WERI-Rb-1 (cell line): ENCODE measurements at regions not wholly inside any gene's neighbourhood (a gene's known extent, or its start where the extent isn't known, plus 50 kb on each side); places are given as distances from the start of the nearest gene placed in this dataset.

Source experiments
- DNase-seq: peaks from one replicate; pipeline ENCODE4 v3.0.0-alpha.2; 2020
- H3K27ac ChIP-seq: fragments of 250-450 bp; sonication (Bioruptor Pico); 2 replicates; pipeline ENCODE4 v1.5.1; 2020; ENCODE audit warnings: mild to moderate bottlenecking, moderate library complexity
- H3K27me3 ChIP-seq: fragments of 250-450 bp; sonication (Bioruptor Pico); 2 replicates; pipeline ENCODE4 v1.5.1; 2021; ENCODE audit warnings: mild to moderate bottlenecking, low read depth, moderate library complexity; ENCODE audit not compliant: insufficient read depth, severe bottlenecking
- H3K36me3 ChIP-seq: fragments of 250-450 bp; sonication (Bioruptor Pico); 2 replicates; pipeline ENCODE4 v1.5.1; 2020; ENCODE audit warnings: mild to moderate bottlenecking, moderate library complexity
- H3K4me3 ChIP-seq: 2 replicates; pipeline ENCODE4 v1.5.1; 2011; ENCODE audit warnings: low read depth, mild to moderate bottlenecking, control low read depth, low read length
- H3K9me3 ChIP-seq: fragments of 250-450 bp; sonication (Bioruptor Pico); 2 replicates; pipeline ENCODE4 v1.5.1; 2021; ENCODE audit warnings: mild to moderate bottlenecking, moderate library complexity; ENCODE audit not compliant: severe bottlenecking
- TF ChIP-seq, protein P1 (sequence below): IDR thresholded peaks from 2 replicates; pipeline ENCODE4 v1.5.1; 2011; ENCODE audit warnings: low read depth, mild to moderate bottlenecking, control low read depth, inconsistent platforms, low read length

- H3K27ac ChIP-seq, result no peak overlapping the region
- no peaks in the 10 kb centered on the region for H3K27me3 ChIP-seq
- H3K9me3 ChIP-seq, result no peaks in the 10 kb centered on the region
- TF ChIP-seq, protein P1, sequence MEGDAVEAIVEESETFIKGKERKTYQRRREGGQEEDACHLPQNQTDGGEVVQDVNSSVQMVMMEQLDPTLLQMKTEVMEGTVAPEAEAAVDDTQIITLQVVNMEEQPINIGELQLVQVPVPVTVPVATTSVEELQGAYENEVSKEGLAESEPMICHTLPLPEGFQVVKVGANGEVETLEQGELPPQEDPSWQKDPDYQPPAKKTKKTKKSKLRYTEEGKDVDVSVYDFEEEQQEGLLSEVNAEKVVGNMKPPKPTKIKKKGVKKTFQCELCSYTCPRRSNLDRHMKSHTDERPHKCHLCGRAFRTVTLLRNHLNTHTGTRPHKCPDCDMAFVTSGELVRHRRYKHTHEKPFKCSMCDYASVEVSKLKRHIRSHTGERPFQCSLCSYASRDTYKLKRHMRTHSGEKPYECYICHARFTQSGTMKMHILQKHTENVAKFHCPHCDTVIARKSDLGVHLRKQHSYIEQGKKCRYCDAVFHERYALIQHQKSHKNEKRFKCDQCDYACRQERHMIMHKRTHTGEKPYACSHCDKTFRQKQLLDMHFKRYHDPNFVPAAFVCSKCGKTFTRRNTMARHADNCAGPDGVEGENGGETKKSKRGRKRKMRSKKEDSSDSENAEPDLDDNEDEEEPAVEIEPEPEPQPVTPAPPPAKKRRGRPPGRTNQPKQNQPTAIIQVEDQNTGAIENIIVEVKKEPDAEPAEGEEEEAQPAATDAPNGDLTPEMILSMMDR, result no peak
- no peak for DNase-seq
- H3K4me3 ChIP-seq, result no peak overlapping the region
- no peaks in the 10 kb centered on the region for H3K36me3 ChIP-seq
Observed at GRCh38 chr6:25171301-25171700, 107.9 kb upstream of the CARMIL1 start.

DNA sequence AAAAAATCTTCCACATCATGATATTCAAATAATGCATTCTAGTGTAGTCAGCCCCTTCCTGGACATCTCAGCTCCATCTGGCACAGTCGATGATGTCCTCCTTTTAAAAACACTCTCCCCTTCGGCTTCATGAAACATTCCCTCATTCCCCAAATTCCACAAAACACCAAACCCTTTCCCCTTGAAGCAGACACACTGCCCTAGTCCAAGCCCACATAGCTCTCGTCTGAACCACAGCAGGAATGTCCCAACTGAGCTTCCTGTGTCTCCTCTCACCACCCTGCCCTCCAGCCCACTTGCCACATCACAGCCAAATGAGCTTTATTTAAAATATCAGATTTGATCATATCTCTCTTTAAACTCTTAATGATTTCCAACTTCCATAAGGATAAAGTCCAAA, 106.4 kb upstream of the CARMIL1 start:
- TF ChIP-seq, protein P1, result no peak
- Histone ChIP-seq H3K9me3 (no peaks in the 10 kb centered on the region), H3K27me3 (no peaks in the 10 kb centered on the region), H3K4me3 (no peak overlapping the region), H3K36me3 (no peaks in the 10 kb centered on the region), H3K27ac (no peak overlapping the region)
- no peak for DNase-seq

GRCh38 chr6:25173246-25173645, 105.9 kb upstream of the CARMIL1 start:
- Histone ChIP-seq H3K27ac (no peak overlapping the region), H3K4me3 (no peak overlapping the region)

GRCh38 chr6:25173951-25174474, 105.2 kb upstream of the CARMIL1 start:
- no peak for DNase-seq
- no peak overlapping the region for H3K27ac ChIP-seq
- TF ChIP-seq, protein P1, result no peak
- no peaks in the 10 kb centered on the region for H3K9me3 ChIP-seq
- H3K4me3 ChIP-seq, result no peak overlapping the region
- H3K36me3 ChIP-seq, result no peaks in the 10 kb centered on the region
- H3K27me3 ChIP-seq, result no peaks in the 10 kb centered on the region

More at GRCh38 chr6:25173246-25173645, 105.9 kb upstream of the CARMIL1 start:
- Histone ChIP-seq H3K27me3 (no peaks in the 10 kb centered on the region), H3K9me3 (no peaks in the 10 kb centered on the region), H3K36me3 (no peaks in the 10 kb centered on the region)
- TF ChIP-seq, protein P1, result no peak
- no peak for DNase-seq

DNA sequence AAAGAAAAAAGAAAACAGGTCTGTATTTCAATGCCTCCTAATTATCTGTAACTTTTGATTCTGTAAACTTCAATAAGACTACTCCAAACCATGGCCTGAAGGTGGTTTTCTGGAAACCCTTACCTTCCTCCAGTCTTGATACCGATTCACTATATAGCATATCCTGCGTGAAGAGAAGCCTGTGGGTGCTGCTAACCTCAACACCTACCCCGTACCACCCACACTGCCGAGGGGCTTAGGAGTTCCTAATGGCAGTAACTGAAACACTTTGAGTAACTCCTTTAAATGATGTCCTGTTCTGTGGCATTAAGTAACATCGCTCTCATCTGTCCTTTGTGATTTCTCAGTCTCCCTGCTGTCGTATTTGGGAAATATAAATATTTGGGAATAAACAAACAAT, 104.5 kb upstream of the CARMIL1 start:
- no peaks in the 10 kb centered on the region for H3K36me3 ChIP-seq
- no peak overlapping the region for H3K27ac ChIP-seq
- no peaks in the 10 kb centered on the region for H3K27me3 ChIP-seq
- DNase-seq, result no peak
- no peaks in the 10 kb centered on the region for H3K9me3 ChIP-seq
- TF ChIP-seq, protein P1, result no peak
- no peak overlapping the region for H3K4me3 ChIP-seq

DNA sequence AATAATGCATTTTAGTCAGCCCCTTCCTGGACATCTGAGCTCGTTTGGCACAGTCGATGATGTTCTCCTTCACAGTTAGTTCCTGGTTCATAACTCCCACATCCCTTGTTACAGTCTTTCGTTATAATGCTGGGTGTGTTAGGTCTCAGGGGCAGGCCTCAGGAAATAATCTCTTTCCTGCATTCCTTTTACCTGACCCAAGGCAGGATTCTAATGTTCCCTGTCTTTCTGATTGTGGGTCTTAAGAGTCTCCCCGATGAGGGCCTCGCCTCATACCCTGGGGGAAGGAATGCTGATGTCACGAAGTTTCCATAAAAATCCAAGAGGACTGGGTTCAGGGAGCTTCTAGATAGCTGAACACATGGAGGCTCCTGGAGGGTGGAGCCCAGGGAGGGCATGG, 104.0 kb upstream of the CARMIL1 start:
- H3K36me3 ChIP-seq, result no peaks in the 10 kb centered on the region
- no peak overlapping the region for H3K27ac ChIP-seq
- no peaks in the 10 kb centered on the region for H3K9me3 ChIP-seq
- H3K4me3 ChIP-seq, result no peak overlapping the region
- TF ChIP-seq, protein P1, result no peak
- no peaks in the 10 kb centered on the region for H3K27me3 ChIP-seq
- no peak for DNase-seq
